ENCODE measurements at regions not wholly inside any gene's neighbourhood (a gene's known extent, or its start where the extent isn't known, plus 50 kb on each side); places are given as distances from the start of the nearest gene placed in this dataset.

DNA sequence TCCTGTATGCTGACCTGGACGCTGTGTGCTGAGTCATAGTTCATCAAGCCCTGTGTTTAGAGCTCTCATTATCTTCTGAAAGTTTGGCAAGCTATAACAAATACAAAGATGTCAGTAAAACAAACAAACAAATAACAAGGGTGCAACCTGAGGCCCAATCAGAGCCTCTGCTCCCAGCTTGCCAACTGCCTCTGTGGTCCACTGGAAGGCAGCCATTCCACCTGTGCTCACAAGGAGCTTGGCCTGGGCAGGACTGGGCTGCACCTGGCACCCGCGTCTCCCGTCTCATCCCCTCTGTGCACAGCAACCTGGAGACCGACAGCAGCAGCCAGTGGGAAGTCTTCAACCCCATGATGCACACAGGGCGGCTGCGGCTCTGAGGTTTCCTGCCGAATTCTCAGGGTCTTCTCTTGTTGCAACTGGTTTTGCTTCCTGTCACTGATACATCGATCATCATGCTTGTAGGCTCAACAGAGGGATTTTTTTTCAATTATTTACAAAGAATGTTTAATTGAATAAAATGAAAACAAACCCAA is 97.8 kb downstream of the TMEM18 start:
- TF ChIP-seq, protein P1, sequence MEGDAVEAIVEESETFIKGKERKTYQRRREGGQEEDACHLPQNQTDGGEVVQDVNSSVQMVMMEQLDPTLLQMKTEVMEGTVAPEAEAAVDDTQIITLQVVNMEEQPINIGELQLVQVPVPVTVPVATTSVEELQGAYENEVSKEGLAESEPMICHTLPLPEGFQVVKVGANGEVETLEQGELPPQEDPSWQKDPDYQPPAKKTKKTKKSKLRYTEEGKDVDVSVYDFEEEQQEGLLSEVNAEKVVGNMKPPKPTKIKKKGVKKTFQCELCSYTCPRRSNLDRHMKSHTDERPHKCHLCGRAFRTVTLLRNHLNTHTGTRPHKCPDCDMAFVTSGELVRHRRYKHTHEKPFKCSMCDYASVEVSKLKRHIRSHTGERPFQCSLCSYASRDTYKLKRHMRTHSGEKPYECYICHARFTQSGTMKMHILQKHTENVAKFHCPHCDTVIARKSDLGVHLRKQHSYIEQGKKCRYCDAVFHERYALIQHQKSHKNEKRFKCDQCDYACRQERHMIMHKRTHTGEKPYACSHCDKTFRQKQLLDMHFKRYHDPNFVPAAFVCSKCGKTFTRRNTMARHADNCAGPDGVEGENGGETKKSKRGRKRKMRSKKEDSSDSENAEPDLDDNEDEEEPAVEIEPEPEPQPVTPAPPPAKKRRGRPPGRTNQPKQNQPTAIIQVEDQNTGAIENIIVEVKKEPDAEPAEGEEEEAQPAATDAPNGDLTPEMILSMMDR (conservative IDR thresholded peaks at IDR 0.05): no peak
- TF ChIP-seq EZH2 (IDR thresholded peaks at IDR 0.05; ENCODE audit: low read depth): no peak
